Loucy (cell line): ENCODE measurements at regions not wholly inside any gene's neighbourhood (a gene's known extent, or its start where the extent isn't known, plus 50 kb on each side); places are given as distances from the start of the nearest gene placed in this dataset.

Experiments used
- H2AFZ ChIP-seq: fragments of 200-600 bp; sonication (generic); 2 replicates; pipeline ENCODE4 v1.6.0; 2016; ENCODE audit warnings: antibody characterized with exemption, mild to moderate bottlenecking, low read length, moderate library complexity
- H3F3A ChIP-seq: fragments of 200-600 bp; 2 replicates; pipeline ENCODE4 v1.6.0; 2016; ENCODE audit warnings: antibody characterized with exemption, low read depth, mild to moderate bottlenecking
- H3K27me3 ChIP-seq: fragments of 200-600 bp; sonication (generic); 2 replicates; pipeline ENCODE4 v1.6.1; 2014; ENCODE audit warnings: low read length, mild to moderate bottlenecking; ENCODE audit not compliant: insufficient read depth, poor library complexity, severe bottlenecking
- H3K36me3 ChIP-seq: fragments of 200-600 bp; sonication (generic); 2 replicates; pipeline ENCODE4 v1.6.1; 2016; ENCODE audit warnings: low read length; ENCODE audit not compliant: insufficient read depth
- H3K4me1 ChIP-seq: fragments of 200-600 bp; sonication (generic); 2 replicates; pipeline ENCODE4 v1.5.1; 2014; ENCODE audit warnings: low read length, mild to moderate bottlenecking; ENCODE audit not compliant: insufficient read depth, poor library complexity, severe bottlenecking
- H3K4me2 ChIP-seq: fragments of 200-600 bp; sonication (generic); 2 replicates; pipeline ENCODE4 v1.6.0; 2014; ENCODE audit warnings: antibody characterized with exemption, low read length, low read depth, mild to moderate bottlenecking; ENCODE audit not compliant: poor library complexity, severe bottlenecking
- H3K4me3 ChIP-seq: fragments of 200-600 bp; sonication (generic); 2 replicates; pipeline ENCODE4 v1.5.1; 2014; ENCODE audit warnings: low read length, mild to moderate bottlenecking, mixed read lengths; ENCODE audit not compliant: poor library complexity, severe bottlenecking
- H3K79me2 ChIP-seq: fragments of 200-600 bp; sonication (generic); 2 replicates; pipeline ENCODE4 v1.6.1; 2014; ENCODE audit warnings: low read length; ENCODE audit not compliant: insufficient read depth
- H3K9ac ChIP-seq: fragments of 200-600 bp; sonication (generic); 2 replicates; pipeline ENCODE4 v1.6.0; 2014; ENCODE audit warnings: mild to moderate bottlenecking, low read depth, low read length, moderate library complexity; ENCODE audit not compliant: poor library complexity, severe bottlenecking
- H3K9me2 ChIP-seq: fragments of 200-600 bp; sonication (generic); replicated peaks from 2 replicates; pipeline ENCODE4 v1.6.1; 2016; ENCODE audit warnings: low read depth, low read length, mixed read lengths
- H3K9me3 ChIP-seq: fragments of 200-600 bp; sonication (generic); 2 replicates; pipeline ENCODE4 v1.6.1; 2014; ENCODE audit warnings: mild to moderate bottlenecking, antibody characterized with exemption, low read length, low read depth; ENCODE audit not compliant: insufficient read depth
- H4K20me1 ChIP-seq: fragments of 200-600 bp; sonication (generic); 2 replicates; pipeline ENCODE4 v1.6.0; 2014; ENCODE audit warnings: antibody characterized with exemption, low read length, mild to moderate bottlenecking; ENCODE audit not compliant: insufficient read depth, poor library complexity, severe bottlenecking
- EZH2phosphoT487 ChIP-seq: fragments of 200-600 bp; IDR thresholded peaks from 2 replicates; pipeline ENCODE4 v1.6.1; 2018; ENCODE audit warnings: antibody characterized with exemption, mild to moderate bottlenecking, moderate library complexity, borderline replicate concordance
- TF ChIP-seq, protein P1 (sequence below): fragments of 200-600 bp; sonication (generic); conservative IDR thresholded peaks from 2 replicates; pipeline ENCODE4 v1.5.1; 2014; ENCODE audit warnings: mild to moderate bottlenecking, antibody characterized with exemption, low read length

DNA sequence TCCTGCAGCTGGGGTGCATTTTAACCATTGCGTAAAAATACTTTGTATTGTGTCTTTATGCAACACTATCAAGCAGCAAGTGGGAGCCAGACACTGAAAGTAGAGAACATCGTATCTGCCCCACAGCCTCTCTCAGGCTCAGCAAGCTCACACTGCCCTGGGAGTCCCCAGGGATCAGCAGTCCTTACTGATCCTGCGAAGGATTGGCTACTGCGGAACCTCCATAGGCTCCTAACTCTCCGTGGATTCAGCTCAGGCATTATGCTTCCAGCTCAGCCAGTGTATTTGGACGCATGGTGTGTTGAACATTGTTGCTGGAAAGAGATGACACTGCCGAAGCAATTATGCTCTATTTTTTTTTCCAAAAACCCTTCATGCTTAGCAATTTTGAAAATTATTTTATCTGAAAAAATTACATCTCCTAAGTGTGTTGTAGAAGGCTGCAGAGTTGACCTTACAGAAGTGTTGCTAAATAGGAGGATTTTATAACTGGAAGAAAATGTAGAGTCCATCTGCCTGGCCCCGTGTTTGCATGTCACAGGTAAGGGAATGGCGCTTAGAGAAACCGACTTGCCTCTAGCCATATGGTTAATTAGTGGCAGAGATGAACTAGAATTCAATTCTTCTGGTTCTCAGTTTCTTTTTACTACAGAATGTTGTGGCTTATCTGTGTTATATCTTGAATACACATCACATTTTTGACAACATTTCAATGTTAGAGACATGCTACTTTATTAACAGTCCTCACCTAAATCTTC, 276.4 kb upstream of the COBL start:
- Histone ChIP-seq H3K4me2 (no peak overlapping the region), H3K27me3 (no peaks in the 10 kb centered on the region), H3K9ac (no peak overlapping the region), H3K36me3 (no peaks in the 10 kb centered on the region), H3K4me3 (no peak overlapping the region), H3K4me1 (no peaks in the 10 kb centered on the region), H4K20me1 (no peaks in the 10 kb centered on the region), H3F3A (no peaks in the 10 kb centered on the region), H2AFZ (no peak overlapping the region), H3K79me2 (no peaks in the 10 kb centered on the region), H3K9me3 (no peaks in the 10 kb centered on the region), H3K9me2 (no peaks in the 10 kb centered on the region)
- no peak for TF ChIP-seq EZH2phosphoT487
- TF ChIP-seq, protein P1, sequence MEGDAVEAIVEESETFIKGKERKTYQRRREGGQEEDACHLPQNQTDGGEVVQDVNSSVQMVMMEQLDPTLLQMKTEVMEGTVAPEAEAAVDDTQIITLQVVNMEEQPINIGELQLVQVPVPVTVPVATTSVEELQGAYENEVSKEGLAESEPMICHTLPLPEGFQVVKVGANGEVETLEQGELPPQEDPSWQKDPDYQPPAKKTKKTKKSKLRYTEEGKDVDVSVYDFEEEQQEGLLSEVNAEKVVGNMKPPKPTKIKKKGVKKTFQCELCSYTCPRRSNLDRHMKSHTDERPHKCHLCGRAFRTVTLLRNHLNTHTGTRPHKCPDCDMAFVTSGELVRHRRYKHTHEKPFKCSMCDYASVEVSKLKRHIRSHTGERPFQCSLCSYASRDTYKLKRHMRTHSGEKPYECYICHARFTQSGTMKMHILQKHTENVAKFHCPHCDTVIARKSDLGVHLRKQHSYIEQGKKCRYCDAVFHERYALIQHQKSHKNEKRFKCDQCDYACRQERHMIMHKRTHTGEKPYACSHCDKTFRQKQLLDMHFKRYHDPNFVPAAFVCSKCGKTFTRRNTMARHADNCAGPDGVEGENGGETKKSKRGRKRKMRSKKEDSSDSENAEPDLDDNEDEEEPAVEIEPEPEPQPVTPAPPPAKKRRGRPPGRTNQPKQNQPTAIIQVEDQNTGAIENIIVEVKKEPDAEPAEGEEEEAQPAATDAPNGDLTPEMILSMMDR = no peak

DNA sequence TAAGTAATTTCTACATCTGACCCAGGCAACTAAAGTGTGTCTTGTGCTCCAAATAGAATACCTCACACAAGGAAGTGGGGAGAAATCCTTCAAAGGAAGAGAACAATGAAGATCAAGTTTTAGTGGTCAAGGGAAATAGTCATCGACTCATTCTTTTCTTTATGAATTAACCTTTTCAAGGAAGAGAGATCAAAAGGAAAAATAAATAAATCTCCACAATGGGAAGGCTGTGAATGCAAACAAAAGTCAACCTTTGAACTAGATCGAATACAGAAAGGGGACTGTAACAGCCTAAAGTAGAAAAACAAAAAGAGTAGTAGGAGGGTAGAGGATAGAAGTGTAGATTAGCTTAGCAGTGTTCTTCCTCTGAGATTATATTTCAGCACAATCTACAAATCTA, 274.6 kb upstream of the COBL start:
- no peaks in the 10 kb centered on the region for H4K20me1 ChIP-seq
- H3K9me3 ChIP-seq = no peaks in the 10 kb centered on the region
- H3K9me2 ChIP-seq = no peaks in the 10 kb centered on the region
- H3K9ac ChIP-seq = no peak overlapping the region
- no peak overlapping the region for H3K4me3 ChIP-seq
- no peaks in the 10 kb centered on the region for H3K36me3 ChIP-seq
- H3F3A ChIP-seq = no peaks in the 10 kb centered on the region
- H3K27me3 ChIP-seq = no peaks in the 10 kb centered on the region
- no peak overlapping the region for H2AFZ ChIP-seq
- H3K79me2 ChIP-seq = no peaks in the 10 kb centered on the region
- TF ChIP-seq, protein P1 = no peak
- no peak for TF ChIP-seq EZH2phosphoT487
- H3K4me1 ChIP-seq = no peaks in the 10 kb centered on the region
- no peak overlapping the region for H3K4me2 ChIP-seq

DNA sequence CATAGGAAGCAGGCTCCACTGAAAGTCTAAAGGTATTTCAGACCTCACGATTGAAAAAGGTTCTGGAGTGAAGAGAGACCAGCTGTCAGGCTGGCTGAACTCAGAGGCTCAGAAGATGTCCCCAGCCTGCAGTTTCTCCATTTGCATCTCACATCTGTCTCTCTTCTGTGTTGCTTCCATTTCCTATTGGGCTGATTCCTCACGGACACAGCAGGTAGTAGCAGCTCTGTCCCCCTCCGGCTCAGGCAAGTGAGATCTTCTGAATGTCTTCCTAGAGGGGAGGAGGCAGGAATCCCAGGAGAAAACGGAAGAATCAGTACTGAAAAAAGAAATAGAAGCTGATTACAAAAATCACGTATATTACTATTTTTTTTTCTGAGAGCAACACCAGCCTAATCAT, 274.1 kb upstream of the COBL start:
- Histone ChIP-seq H3K4me2 (no peak overlapping the region), H3K9me3 (no peaks in the 10 kb centered on the region), H3F3A (no peaks in the 10 kb centered on the region), H2AFZ (no peak overlapping the region), H3K4me1 (no peaks in the 10 kb centered on the region), H3K36me3 (no peaks in the 10 kb centered on the region), H3K27me3 (no peaks in the 10 kb centered on the region), H3K4me3 (no peak overlapping the region), H4K20me1 (no peaks in the 10 kb centered on the region), H3K9me2 (no peaks in the 10 kb centered on the region), H3K79me2 (no peaks in the 10 kb centered on the region), H3K9ac (no peak overlapping the region)
- TF ChIP-seq, protein P1 = no peak
- TF ChIP-seq EZH2phosphoT487 = no peak
